Heart left ventricle (tissue), 16 donors: ENCODE measurements at regions not wholly inside any gene's neighbourhood (a gene's known extent, or its start where the extent isn't known, plus 50 kb on each side); places are given as distances from the start of the nearest gene placed in this dataset.
A peak's percentile ranks its signal among the peaks of the same experiment; 100 is the strongest.
"Not testable (repeated sequence)": the region's sequence is repeated elsewhere in the genome, so short reads cannot be mapped to it uniquely, and the experiment has no call there.

Experiments
- ATAC-seq, 4 donors: fragments of 200-7000 bp; cut with Tn5 transposase; one replicate each; pipeline ENCODE4 v1.9.1; 2020 to 2022; ENCODE audit warnings: moderate library complexity in 4 of 4, mild to moderate bottlenecking in 3 of 4, moderate number of reproducible peaks in 1 of 4
- DNase-seq, 5 donors: peaks; one replicate each; pipeline ENCODE4 v3.0.0-alpha.2; 2020
- H3K27ac ChIP-seq, 12 donors: fragments of 200-600 bp; sonication (generic) in 4 of 12; one replicate each; pipeline versions ENCODE4 v1.5.0 to v1.8.0; 2016 to 2022; ENCODE audit warnings: mild to moderate bottlenecking in 2 of 12
- H3K27me3 ChIP-seq, 9 donors: fragments of 200-600 bp; sonication (generic) in 2 of 9; one replicate each; pipeline versions ENCODE4 v1.5.1 to v1.8.0; 2016 to 2022; ENCODE audit warnings: mild to moderate bottlenecking in 3 of 9
- H3K36me3 ChIP-seq, 9 donors: fragments of 200-600 bp; sonication (generic) in 2 of 9; one replicate each; pipeline versions ENCODE4 v1.5.0 to v1.8.0; 2018 to 2022; ENCODE audit warnings: mild to moderate bottlenecking in 2 of 9
- H3K4me1 ChIP-seq, 12 donors: fragments of 200-600 bp; sonication (generic) in 4 of 12; one replicate each; pipeline versions ENCODE4 v1.5.0 to v1.8.0; 2016 to 2022; ENCODE audit warnings: mild to moderate bottlenecking in 3 of 12
- H3K4me3 ChIP-seq, 12 donors: fragments of 200-600 bp; sonication (generic) in 4 of 12; one replicate each; pipeline versions ENCODE4 v1.5.0 to v1.8.0; 2017 to 2022; ENCODE audit warnings: mild to moderate bottlenecking in 9 of 12, moderate library complexity in 4 of 12
- H3K9me3 ChIP-seq, 12 donors: fragments of 200-600 bp; sonication (generic) in 4 of 12; one replicate each; pipeline versions ENCODE4 v1.5.0 to v1.8.0; 2016 to 2022; ENCODE audit warnings: mild to moderate bottlenecking in 1 of 12
- CTCF ChIP-seq, 12 donors: fragments of 200-600 bp; sonication (generic) in 4 of 12; IDR thresholded peaks; one replicate each; pipeline versions ENCODE4 v1.5.0 to v1.8.0; 2018 to 2022; ENCODE audit warnings: antibody characterized with exemption in 12 of 12, mild to moderate bottlenecking in 5 of 12
- POLR2A ChIP-seq, 2 donors: fragments of 450-650 bp; IDR thresholded peaks; one replicate each; pipeline ENCODE4 v1.6.1; 2017; ENCODE audit warnings: antibody characterized with exemption in 2 of 2, mild to moderate bottlenecking in 2 of 2, moderate library complexity in 2 of 2
- WGBS, 4 donors: extraction: QIAGEN DNeasy Blood & Tissue Kit in 2 of 4; methylation state at CpG; one replicate each; pipeline versions ENCODE4 v1.1.5 to v1.1.7; 2013 to 2018; 5-methylcytosine and 5-hydroxymethylcytosine counted together
- intact Hi-C, 10 donors: fragments of 100-400 bp; cut with DNase I; formaldehyde crosslinking; loops; one replicate each; pipeline versions ENCODE4 v1.11.1 to v1.14.2; 2022
- donor health status: ischemic (EF 13 %, LVEDD 7.1; RV severe dilation, severe dysfunction).
- donor health status: healthy with polysubstance abuse.
- donor health status: DM: no; HTN: yes; CAD: no.
- donor health status: DM: no; HTN: no; CAD: no.
- donor health status: ischemic (EF 25% LVEDD 6.9; RV normal size, moderate dysfunction).
- donor health status: ischemic (EF 25% LVEDD 5.7; RV mildly dilated, moderate dysfunction).
- donor health status: healthy.
- donor health status: DM: yes; HTN: yes; CAD: no.
- donor health status: ischemic (EF 35%, LVEDD 5.7; RV mildly dilated, moderate dysfunction).
- donor health status: nonischemic (EF 11% LVEDD 7.7; RV severe dilation, severe dysfunction).
- donor health status: DM: yes; HTN: yes; CAD: no.
- donor health status: PGD.
- donor health status: ischemic (EF 29% LVEDD 5.4; RV normal size, mild dysfunction).
- donor health status: nonischemic (EF 23%, LVEDD 6.1; RV moderate dilation, normal function).

- H3K27me3 ChIP-seq = no peaks in the 10 kb centered on the region
- no peaks in the 10 kb centered on the region for H3K36me3 ChIP-seq
- H3K4me3 ChIP-seq = no peak overlapping the region
- intact Hi-C loops = no loop called here
- peaks cover 0 to 3% (median 0%) of the 10 kb centered on the region in 12 donors for H3K9me3 ChIP-seq
- 45 to 50% (median 46%) methylated on average over 6 of the region's 6 CpGs for WGBS, 4 donors
- peak in 3 of 4 donors; percentile 75 to 87 (median 82) for ATAC-seq
- H3K4me1 ChIP-seq = peaks cover 0 to 11% (median 2%) of the 10 kb centered on the region in 12 donors
- peak; percentile 24 to 72 (median 56) for DNase-seq
- TF ChIP-seq POLR2A (IDR thresholded peaks at IDR 0.05) (no peak), CTCF (IDR thresholded peaks at IDR 0.05) (no peak)
- H3K27ac ChIP-seq = no peak overlapping the region
These were observed 99.3 kb upstream of the PRKG2 start for GRCh38 chr4:81314196-81314896.

DNA sequence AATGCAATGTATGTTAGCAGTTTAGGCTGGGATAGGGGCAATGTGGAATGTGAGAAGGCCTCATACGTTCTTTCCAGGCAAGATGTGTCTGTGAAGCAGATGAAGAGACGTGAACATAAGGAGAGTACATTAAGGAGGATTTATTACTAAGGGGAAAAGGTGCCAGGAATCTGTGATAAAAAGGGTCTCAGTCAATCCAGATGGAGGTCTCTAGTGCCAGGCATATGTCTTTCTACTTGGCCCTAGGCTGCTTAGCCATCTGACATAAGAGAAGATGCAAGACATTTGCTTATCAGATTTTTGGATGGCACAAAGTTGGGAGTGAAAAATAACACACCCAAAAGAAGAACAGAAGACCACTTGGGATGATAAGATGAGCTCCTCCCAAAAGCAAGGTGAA lies 93.0 kb upstream of the PRKG2 start:
- DNase-seq = no peak
- TF ChIP-seq CTCF (IDR thresholded peaks at IDR 0.05) (no peak), POLR2A (IDR thresholded peaks at IDR 0.05) (no peak)
- Histone ChIP-seq H3K4me3 (no peak overlapping the region), H3K27ac (no peak overlapping the region), H3K9me3 (peaks cover 0 to 3% (median 0%) of the 10 kb centered on the region in 12 donors), H3K27me3 (no peaks in the 10 kb centered on the region), H3K36me3 (no peaks in the 10 kb centered on the region), H3K4me1 (no peaks in the 10 kb centered on the region)
- no peak for ATAC-seq
- WGBS, 4 donors = 60 to 87% (median 74%) methylated on average over 2 of the region's 2 CpGs
- intact Hi-C loops = no loop called here

DNA sequence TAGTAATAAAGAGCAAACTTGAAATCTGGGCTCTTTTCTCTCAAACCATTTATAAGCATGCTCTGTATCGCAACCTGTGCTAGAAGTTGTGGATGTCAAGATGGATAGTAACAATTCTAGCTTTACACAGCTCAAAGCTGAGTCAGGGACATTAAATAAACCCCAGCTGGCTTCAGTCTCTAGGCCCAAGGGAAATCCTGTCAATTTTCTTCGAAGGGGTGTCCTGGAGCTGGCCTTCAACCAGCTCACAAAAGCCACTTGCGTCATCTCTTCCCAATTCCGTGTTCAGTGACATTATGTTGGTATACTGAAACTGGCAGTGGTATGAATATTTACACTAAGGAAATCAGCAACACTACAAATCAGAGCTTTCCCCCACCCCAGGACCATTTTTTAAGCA lies 89.8 kb upstream of the PRKG2 start:
- Histone ChIP-seq H3K4me1 (no peaks in the 10 kb centered on the region), H3K27ac (no peak overlapping the region), H3K36me3 (no peaks in the 10 kb centered on the region), H3K9me3 (no peaks in the 10 kb centered on the region), H3K4me3 (no peak overlapping the region), H3K27me3 (no peaks in the 10 kb centered on the region)
- TF ChIP-seq CTCF (IDR thresholded peaks at IDR 0.05) (no peak), POLR2A (IDR thresholded peaks at IDR 0.05) (no peak)
- intact Hi-C loops = no loop called here
- DNase-seq = no peak
- WGBS, 4 donors = 60 to 70% (median 67%) methylated on average over 4 of the region's 4 CpGs
- ATAC-seq = no peak

DNA sequence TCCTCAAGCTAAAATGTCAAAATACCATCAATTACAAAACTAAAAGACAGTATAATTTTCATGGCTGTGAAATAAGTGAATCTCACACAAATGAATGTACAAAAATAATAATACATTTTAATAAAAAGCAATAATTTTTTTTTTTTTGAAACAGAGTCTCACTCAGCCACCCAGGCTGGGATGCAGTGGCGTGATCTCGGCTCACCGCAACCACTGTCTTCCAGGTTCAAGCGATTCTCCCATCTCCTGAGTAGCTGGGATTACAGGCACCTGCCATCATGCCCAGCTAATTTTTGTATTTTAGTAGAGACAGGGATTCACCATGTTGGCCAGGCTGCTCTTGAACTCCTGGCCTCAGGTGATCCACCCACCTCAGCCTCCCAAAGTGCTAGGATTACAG lies 85.3 kb upstream of the PRKG2 start:
- H3K36me3 ChIP-seq, DNase-seq, H3K4me1 ChIP-seq, H3K4me3 ChIP-seq, ATAC-seq, intact Hi-C loops, H3K27me3 ChIP-seq, H3K27ac ChIP-seq: not testable (repeated sequence)
- 93 to 98% (median 94%) methylated on average over 4 of the region's 4 CpGs for WGBS, 4 donors
- H3K9me3 ChIP-seq = peaks cover 0 to 14% (median 0%) of the 10 kb centered on the region in 12 donors

- Histone ChIP-seq H3K27ac (no peak overlapping the region), H3K4me1 (no peaks in the 10 kb centered on the region), H3K27me3 (no peaks in the 10 kb centered on the region), H3K4me3 (no peak overlapping the region), H3K9me3 (no peaks in the 10 kb centered on the region), H3K36me3 (no peaks in the 10 kb centered on the region)
- TF ChIP-seq POLR2A (IDR thresholded peaks at IDR 0.05) (no peak), CTCF (IDR thresholded peaks at IDR 0.05) (no peak)
- no peak for ATAC-seq
- DNase-seq = no peak
- intact Hi-C loops = no loop called here
These were observed 75.8 kb upstream of the PRKG2 start for GRCh38 chr4:81290813-81291212.
